Peyer's patch (tissue), 4 donors: ENCODE measurements at regions not wholly inside any gene's neighbourhood (a gene's known extent, or its start where the extent isn't known, plus 50 kb on each side); places are given as distances from the start of the nearest gene placed in this dataset.
A peak's percentile ranks its signal among the peaks of the same experiment; 100 is the strongest.

Source experiments
- DNase-seq, 3 donors: peaks; one replicate each; pipeline ENCODE4 v3.0.0-alpha.2; 2017 to 2019
- H3K27ac ChIP-seq, 4 donors: fragments of 200-600 bp; sonication (generic); one replicate each; pipeline ENCODE4 v1.5.1; 2016 to 2019
- H3K27me3 ChIP-seq, 2 donors: fragments of 200-600 bp; sonication (generic); one replicate each; pipeline ENCODE4 v1.5.1; 2019
- H3K36me3 ChIP-seq, 3 donors: fragments of 200-600 bp; sonication (generic); one replicate each; pipeline ENCODE4 v1.5.1; 2016 to 2019
- H3K4me1 ChIP-seq, 4 donors: fragments of 200-600 bp; sonication (generic); one replicate each; pipeline ENCODE4 v1.5.1; 2016 to 2019
- H3K4me3 ChIP-seq, 4 donors: fragments of 200-600 bp; sonication (generic); 1 replicate in 3 of 4; 2 replicates in 1 of 4; pipeline ENCODE4 v1.5.1; 2016 to 2019; ENCODE audit warnings: mild to moderate bottlenecking in 1 of 4
- H3K9me3 ChIP-seq, 4 donors: fragments of 200-600 bp; sonication (generic); one replicate each; pipeline ENCODE4 v1.5.1; 2016 to 2019; ENCODE audit warnings: mild to moderate bottlenecking in 1 of 4
- POLR2A ChIP-seq, 2 donors: fragments of 450-650 bp; IDR thresholded peaks; one replicate each; pipeline ENCODE4 v1.5.1; 2017; ENCODE audit warnings: antibody characterized with exemption in 2 of 2, mild to moderate bottlenecking in 2 of 2, moderate library complexity in 2 of 2
- TF ChIP-seq, protein P1 (sequence below), 6 experiments: fragments of 450-650 bp in 4 of 6; fragments of 200-600 bp in 2 of 6; sonication (generic) in 1 of 6; IDR thresholded peaks; one replicate each; pipeline ENCODE4 v1.5.1; 2017 to 2019; ENCODE audit warnings: antibody characterized with exemption in 6 of 6, mild to moderate bottlenecking in 3 of 6, moderate library complexity in 1 of 6

GRCh38 chr20:48340883-48341281 is 486.9 kb downstream of the PREX1 start:
- Histone ChIP-seq H3K4me3 (no peak overlapping the region), H3K27me3 (no peaks in the 10 kb centered on the region), H3K36me3 (no peaks in the 10 kb centered on the region), H3K4me1 (peaks cover 0 to 3% (median 0%) of the 10 kb centered on the region in 4 donors), H3K9me3 (no peaks in the 10 kb centered on the region), H3K27ac (no peak overlapping the region)
- TF ChIP-seq, protein P1, sequence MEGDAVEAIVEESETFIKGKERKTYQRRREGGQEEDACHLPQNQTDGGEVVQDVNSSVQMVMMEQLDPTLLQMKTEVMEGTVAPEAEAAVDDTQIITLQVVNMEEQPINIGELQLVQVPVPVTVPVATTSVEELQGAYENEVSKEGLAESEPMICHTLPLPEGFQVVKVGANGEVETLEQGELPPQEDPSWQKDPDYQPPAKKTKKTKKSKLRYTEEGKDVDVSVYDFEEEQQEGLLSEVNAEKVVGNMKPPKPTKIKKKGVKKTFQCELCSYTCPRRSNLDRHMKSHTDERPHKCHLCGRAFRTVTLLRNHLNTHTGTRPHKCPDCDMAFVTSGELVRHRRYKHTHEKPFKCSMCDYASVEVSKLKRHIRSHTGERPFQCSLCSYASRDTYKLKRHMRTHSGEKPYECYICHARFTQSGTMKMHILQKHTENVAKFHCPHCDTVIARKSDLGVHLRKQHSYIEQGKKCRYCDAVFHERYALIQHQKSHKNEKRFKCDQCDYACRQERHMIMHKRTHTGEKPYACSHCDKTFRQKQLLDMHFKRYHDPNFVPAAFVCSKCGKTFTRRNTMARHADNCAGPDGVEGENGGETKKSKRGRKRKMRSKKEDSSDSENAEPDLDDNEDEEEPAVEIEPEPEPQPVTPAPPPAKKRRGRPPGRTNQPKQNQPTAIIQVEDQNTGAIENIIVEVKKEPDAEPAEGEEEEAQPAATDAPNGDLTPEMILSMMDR (IDR thresholded peaks at IDR 0.05) = no peak
- TF ChIP-seq POLR2A (IDR thresholded peaks at IDR 0.05) = no peak
- DNase-seq = no peak

GRCh38 chr20:48339986-48340882 is 487.6 kb downstream of the PREX1 start:
- Histone ChIP-seq H3K9me3 (no peaks in the 10 kb centered on the region), H3K4me1 (peaks cover 0 to 3% (median 0%) of the 10 kb centered on the region in 4 donors), H3K4me3 (no peak overlapping the region), H3K27ac (peak overlapping the region in 1 of 4 donors; percentile 27), H3K36me3 (no peaks in the 10 kb centered on the region), H3K27me3 (no peaks in the 10 kb centered on the region)
- peak in 1 of 3 donors; percentile 34 for DNase-seq
- TF ChIP-seq, protein P1 (IDR thresholded peaks at IDR 0.05) = no peak
- TF ChIP-seq POLR2A (IDR thresholded peaks at IDR 0.05) = no peak

DNA sequence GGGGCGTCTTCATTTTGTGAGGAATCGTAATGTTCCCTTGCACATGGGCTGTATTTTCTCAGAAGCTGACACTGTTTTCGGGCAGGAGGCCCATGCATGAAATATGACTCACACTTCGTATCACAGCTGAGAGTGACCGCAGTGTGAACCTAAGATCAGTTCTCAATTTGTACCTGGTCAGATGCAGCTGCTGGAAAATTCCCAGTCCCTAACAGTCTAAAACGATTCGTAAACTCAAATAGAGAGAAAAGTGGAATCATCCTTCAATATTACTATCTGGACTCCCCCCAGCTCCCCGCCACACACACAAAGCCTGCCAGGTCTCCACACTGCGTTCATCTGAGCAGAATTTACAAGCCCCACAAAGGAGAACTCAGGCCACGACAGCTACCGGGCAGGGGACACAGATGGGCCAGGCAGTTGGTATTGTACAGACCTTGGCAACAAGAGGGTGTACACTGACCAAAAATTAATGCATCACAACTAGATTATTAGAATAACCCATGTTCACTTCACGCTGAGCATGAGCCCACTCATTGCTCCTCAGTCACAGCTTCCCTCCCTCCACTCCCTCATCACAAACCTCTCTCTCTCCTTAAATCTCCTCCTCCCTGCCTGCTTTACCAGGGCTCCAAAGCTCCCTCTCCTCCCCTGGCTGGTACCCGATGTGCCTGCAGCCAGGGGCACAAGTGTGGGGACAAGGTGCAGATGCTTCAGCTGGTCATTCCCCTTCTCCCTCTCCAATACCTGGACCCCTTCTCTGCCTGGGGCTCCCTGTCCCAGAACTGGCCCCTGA is 488.4 kb downstream of the PREX1 start:
- TF ChIP-seq POLR2A (IDR thresholded peaks at IDR 0.05) = no peak
- TF ChIP-seq, protein P1 (IDR thresholded peaks at IDR 0.05) = no peak
- DNase-seq = peak in 1 of 3 donors; percentile 22
- Histone ChIP-seq H3K36me3 (no peaks in the 10 kb centered on the region), H3K9me3 (no peaks in the 10 kb centered on the region), H3K27me3 (no peaks in the 10 kb centered on the region), H3K4me3 (no peak overlapping the region), H3K4me1 (peaks cover 0 to 3% (median 0%) of the 10 kb centered on the region in 4 donors), H3K27ac (peak overlapping the region in 1 of 4 donors; percentile 27)

DNA sequence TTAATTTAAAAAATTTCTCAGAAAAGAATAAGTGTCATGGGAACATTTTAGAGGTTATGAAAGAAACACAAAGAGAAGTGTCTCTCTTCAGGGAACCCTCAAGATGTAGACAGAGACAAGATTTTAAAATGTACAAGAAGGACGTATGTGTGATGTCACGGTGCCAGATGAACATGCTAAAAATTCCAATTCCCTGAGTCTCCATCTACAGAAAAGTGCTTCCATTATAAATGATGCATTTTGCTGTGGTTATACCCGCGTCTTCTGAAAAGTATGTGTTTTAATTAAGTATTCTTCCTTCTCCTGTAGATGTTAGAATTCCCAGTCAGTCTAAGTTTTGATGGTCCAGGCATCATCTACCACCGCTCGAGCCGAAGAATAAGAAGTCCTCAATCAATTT is 489.1 kb downstream of the PREX1 start:
- no peak overlapping the region for H3K4me3 ChIP-seq
- peak overlapping the region in 1 of 4 donors; percentile 27 for H3K27ac ChIP-seq

DNA sequence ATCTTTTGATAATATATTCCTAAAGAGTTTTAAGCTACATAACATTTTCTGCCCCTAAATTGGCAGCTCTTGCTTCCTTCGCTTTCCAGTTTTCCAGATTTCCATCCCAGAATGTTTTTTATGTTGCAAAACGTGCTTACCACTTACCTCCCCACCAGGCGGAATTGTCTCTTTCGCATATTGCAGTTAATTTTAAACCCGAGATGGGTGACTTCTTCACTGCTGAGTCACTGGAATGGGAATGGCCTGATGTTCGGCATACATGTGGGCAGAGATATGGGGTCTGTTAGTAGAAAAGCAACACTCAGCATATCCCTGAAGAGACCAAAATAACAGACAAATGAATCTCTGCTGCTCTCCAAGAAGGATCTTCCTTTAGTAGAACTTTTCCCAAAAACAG is 491.2 kb downstream of the PREX1 start:
- Histone ChIP-seq H3K9me3 (no peaks in the 10 kb centered on the region), H3K27me3 (no peaks in the 10 kb centered on the region), H3K4me3 (no peak overlapping the region), H3K27ac (no peak overlapping the region), H3K4me1 (peaks cover 0 to 3% (median 0%) of the 10 kb centered on the region in 4 donors), H3K36me3 (no peaks in the 10 kb centered on the region)
- TF ChIP-seq, protein P1 (IDR thresholded peaks at IDR 0.05) = no peak
- TF ChIP-seq POLR2A (IDR thresholded peaks at IDR 0.05) = no peak
- no peak for DNase-seq

More for the DNA sequence above, 489.1 kb downstream of the PREX1 start:
- H3K9me3 ChIP-seq = no peaks in the 10 kb centered on the region
- H3K27me3 ChIP-seq = no peaks in the 10 kb centered on the region
- no peak for DNase-seq
- TF ChIP-seq, protein P1 (IDR thresholded peaks at IDR 0.05) = no peak
- TF ChIP-seq POLR2A (IDR thresholded peaks at IDR 0.05) = no peak
- H3K36me3 ChIP-seq = no peaks in the 10 kb centered on the region
- H3K4me1 ChIP-seq = peaks cover 0 to 3% (median 0%) of the 10 kb centered on the region in 4 donors
